SK-N-SH treated with all-trans-retinoic acid at 6 μM for 48 hours (cell line): ENCODE measurements at regions not wholly inside any gene's neighbourhood (a gene's known extent, or its start where the extent isn't known, plus 50 kb on each side); places are given as distances from the start of the nearest gene placed in this dataset.

Experiments
- RARB ChIP-seq: fragments of 250-450 bp; sonication (Bioruptor Pico); IDR thresholded peaks from 2 replicates; pipeline ENCODE4 v1.8.0; 2021; ENCODE audit warnings: mild to moderate bottlenecking, moderate library complexity
- TF ChIP-seq, protein P1 (sequence below): fragments of 250-450 bp; sonication (Bioruptor Pico); IDR thresholded peaks from 2 replicates; pipeline ENCODE4 v1.5.0; 2020; ENCODE audit warnings: mild to moderate bottlenecking, moderate library complexity

DNA sequence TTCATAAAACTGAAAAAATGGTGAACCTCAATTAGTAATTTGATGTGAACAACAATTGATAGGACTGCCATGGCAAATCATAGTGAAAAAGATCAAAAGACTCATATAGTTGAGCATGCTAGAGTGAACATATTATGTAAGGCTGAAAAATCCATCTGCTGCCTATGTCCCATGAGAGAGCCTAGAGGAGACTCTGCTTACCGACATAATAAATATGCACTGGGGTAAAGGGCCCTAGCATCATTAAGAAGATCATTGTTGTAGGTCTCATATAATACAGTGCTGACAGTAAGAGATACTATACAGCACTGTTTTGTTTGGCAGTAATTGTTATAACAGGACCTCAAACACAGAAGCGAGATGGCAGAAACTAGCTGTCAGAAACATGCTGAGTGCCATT, 229.0 kb downstream of the PABPC4L start:
- TF ChIP-seq, protein P1, sequence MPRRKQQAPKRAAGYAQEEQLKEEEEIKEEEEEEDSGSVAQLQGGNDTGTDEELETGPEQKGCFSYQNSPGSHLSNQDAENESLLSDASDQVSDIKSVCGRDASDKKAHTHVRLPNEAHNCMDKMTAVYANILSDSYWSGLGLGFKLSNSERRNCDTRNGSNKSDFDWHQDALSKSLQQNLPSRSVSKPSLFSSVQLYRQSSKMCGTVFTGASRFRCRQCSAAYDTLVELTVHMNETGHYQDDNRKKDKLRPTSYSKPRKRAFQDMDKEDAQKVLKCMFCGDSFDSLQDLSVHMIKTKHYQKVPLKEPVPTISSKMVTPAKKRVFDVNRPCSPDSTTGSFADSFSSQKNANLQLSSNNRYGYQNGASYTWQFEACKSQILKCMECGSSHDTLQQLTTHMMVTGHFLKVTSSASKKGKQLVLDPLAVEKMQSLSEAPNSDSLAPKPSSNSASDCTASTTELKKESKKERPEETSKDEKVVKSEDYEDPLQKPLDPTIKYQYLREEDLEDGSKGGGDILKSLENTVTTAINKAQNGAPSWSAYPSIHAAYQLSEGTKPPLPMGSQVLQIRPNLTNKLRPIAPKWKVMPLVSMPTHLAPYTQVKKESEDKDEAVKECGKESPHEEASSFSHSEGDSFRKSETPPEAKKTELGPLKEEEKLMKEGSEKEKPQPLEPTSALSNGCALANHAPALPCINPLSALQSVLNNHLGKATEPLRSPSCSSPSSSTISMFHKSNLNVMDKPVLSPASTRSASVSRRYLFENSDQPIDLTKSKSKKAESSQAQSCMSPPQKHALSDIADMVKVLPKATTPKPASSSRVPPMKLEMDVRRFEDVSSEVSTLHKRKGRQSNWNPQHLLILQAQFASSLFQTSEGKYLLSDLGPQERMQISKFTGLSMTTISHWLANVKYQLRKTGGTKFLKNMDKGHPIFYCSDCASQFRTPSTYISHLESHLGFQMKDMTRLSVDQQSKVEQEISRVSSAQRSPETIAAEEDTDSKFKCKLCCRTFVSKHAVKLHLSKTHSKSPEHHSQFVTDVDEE = no peak
- no peak for TF ChIP-seq RARB (CRISPR knock-in tag)
